ENCODE measurements at regions not wholly inside any gene's neighbourhood (a gene's known extent, or its start where the extent isn't known, plus 50 kb on each side); places are given as distances from the start of the nearest gene placed in this dataset.

DNA sequence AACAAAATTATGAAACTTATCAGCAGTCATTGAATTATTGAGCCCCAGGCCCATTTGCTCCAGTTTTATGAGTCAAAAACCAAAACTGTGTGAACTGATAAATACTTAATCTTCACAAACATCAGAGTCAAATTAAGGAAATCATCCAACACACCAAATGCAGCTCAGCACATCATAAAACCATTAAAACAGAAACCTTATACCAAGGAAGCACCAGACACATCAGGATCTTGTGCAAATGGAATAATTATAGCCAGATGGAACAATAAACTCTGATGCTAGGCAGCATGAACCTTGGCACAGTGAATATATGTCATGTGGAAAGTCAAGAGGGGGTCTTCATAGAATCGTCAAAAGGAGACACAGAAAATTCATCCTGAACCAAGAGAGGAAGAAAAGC is 410.7 kb upstream of the API5 start:
- TF ChIP-seq, protein P1, sequence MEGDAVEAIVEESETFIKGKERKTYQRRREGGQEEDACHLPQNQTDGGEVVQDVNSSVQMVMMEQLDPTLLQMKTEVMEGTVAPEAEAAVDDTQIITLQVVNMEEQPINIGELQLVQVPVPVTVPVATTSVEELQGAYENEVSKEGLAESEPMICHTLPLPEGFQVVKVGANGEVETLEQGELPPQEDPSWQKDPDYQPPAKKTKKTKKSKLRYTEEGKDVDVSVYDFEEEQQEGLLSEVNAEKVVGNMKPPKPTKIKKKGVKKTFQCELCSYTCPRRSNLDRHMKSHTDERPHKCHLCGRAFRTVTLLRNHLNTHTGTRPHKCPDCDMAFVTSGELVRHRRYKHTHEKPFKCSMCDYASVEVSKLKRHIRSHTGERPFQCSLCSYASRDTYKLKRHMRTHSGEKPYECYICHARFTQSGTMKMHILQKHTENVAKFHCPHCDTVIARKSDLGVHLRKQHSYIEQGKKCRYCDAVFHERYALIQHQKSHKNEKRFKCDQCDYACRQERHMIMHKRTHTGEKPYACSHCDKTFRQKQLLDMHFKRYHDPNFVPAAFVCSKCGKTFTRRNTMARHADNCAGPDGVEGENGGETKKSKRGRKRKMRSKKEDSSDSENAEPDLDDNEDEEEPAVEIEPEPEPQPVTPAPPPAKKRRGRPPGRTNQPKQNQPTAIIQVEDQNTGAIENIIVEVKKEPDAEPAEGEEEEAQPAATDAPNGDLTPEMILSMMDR (IDR thresholded peaks at IDR 0.05; ENCODE audit: low read depth, low read length): no peak
- TF ChIP-seq EZH2phosphoT487 (IDR thresholded peaks at IDR 0.05; ENCODE audit: low read depth): no peak

Measured in OCI-LY3 (cell line).